Body of pancreas (tissue), 4 donors: ENCODE measurements at regions not wholly inside any gene's neighbourhood (a gene's known extent, or its start where the extent isn't known, plus 50 kb on each side); places are given as distances from the start of the nearest gene placed in this dataset.

Experiments used
- ATAC-seq: fragments of 150-250 bp; one replicate; pipeline ENCODE4 v1.9.1; 2016
- DNase-seq, 4 donors: peaks; one replicate each; pipeline ENCODE4 v3.0.0-alpha.2; 2019
- H3K27ac ChIP-seq, 4 donors: fragments of 200-600 bp; sonication (generic); 1 replicate in 3 of 4; 2 replicates in 1 of 4; pipeline versions ENCODE4 v1.5.1 to v1.6.1; 2016 to 2019; ENCODE audit warnings: mild to moderate bottlenecking in 1 of 4, mixed read lengths in 1 of 4, moderate library complexity in 1 of 4
- H3K27me3 ChIP-seq, 2 donors: fragments of 200-600 bp; sonication (generic); one replicate each; pipeline ENCODE4 v1.6.0; 2016; ENCODE audit warnings: mild to moderate bottlenecking in 1 of 2
- H3K36me3 ChIP-seq, 2 donors: fragments of 200-600 bp; sonication (generic); replicated peaks in 1 of 2; 2 replicates each; pipeline ENCODE4 v1.5.1; 2016; ENCODE audit warnings: low read depth in 2 of 2; ENCODE audit not compliant: insufficient read depth in 1 of 2
- H3K4me1 ChIP-seq: fragments of 200-600 bp; sonication (generic); one replicate; pipeline ENCODE4 v1.6.0; 2016
- H3K4me3 ChIP-seq, 2 donors: fragments of 200-600 bp; sonication (generic); 1 replicate in 1 of 2; 2 replicates in 1 of 2; pipeline ENCODE4 v1.5.1; 2016 to 2019
- H3K9me3 ChIP-seq, 3 donors: fragments of 200-600 bp; sonication (generic); 1 replicate in 2 of 3; 2 replicates in 1 of 3; pipeline ENCODE4 v1.5.1; 2016
- POLR2A ChIP-seq, 3 donors: fragments of 450-650 bp; IDR thresholded peaks; one replicate each; pipeline ENCODE4 v1.6.1; 2016; ENCODE audit warnings: antibody characterized with exemption in 3 of 3, mild to moderate bottlenecking in 2 of 3
- WGBS, 2 donors: methylation state at CpG; one replicate each; pipeline ENCODE4 v1.1.5; 2017; 5-methylcytosine and 5-hydroxymethylcytosine counted together
- intact Hi-C: fragments of 100-400 bp; cut with DNase I; formaldehyde crosslinking; loops from one replicate; pipeline ENCODE4 v1.15.1; 2023
- TF ChIP-seq, protein P1 (sequence below), 7 experiments: fragments of 450-650 bp in 4 of 7; fragments of 200-600 bp in 3 of 7; sonication (generic) in 3 of 7; IDR thresholded peaks; one replicate each; pipeline ENCODE4 v1.5.1; 2016 to 2019; ENCODE audit warnings: antibody characterized with exemption in 7 of 7

GRCh38 chr6:141026504-141026903, 1106.2 kb upstream of the GJE1 start:
- no peak for TF ChIP-seq POLR2A (IDR thresholded peaks at IDR 0.05)
- TF ChIP-seq, protein P1, sequence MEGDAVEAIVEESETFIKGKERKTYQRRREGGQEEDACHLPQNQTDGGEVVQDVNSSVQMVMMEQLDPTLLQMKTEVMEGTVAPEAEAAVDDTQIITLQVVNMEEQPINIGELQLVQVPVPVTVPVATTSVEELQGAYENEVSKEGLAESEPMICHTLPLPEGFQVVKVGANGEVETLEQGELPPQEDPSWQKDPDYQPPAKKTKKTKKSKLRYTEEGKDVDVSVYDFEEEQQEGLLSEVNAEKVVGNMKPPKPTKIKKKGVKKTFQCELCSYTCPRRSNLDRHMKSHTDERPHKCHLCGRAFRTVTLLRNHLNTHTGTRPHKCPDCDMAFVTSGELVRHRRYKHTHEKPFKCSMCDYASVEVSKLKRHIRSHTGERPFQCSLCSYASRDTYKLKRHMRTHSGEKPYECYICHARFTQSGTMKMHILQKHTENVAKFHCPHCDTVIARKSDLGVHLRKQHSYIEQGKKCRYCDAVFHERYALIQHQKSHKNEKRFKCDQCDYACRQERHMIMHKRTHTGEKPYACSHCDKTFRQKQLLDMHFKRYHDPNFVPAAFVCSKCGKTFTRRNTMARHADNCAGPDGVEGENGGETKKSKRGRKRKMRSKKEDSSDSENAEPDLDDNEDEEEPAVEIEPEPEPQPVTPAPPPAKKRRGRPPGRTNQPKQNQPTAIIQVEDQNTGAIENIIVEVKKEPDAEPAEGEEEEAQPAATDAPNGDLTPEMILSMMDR (IDR thresholded peaks at IDR 0.05) = no peak
- no peak overlapping the region for H3K4me3 ChIP-seq
- DNase-seq (peak; percentile 21 to 60 (median 52)), ATAC-seq (peak; percentile 98)
- no peaks in the 10 kb centered on the region for H3K9me3 ChIP-seq
- no peaks in the 10 kb centered on the region for H3K27me3 ChIP-seq
- H3K36me3 ChIP-seq = no peaks in the 10 kb centered on the region
- peaks cover 17% of the 10 kb centered on the region for H3K4me1 ChIP-seq
- WGBS, 2 donors = 4 to 15% methylated on average over 1 of the region's 1 CpG
- peak overlapping the region in 1 of 4 donors; percentile 9 for H3K27ac ChIP-seq
- intact Hi-C loops = no loop called here

- DNase-seq (no peak), ATAC-seq (no peak)
- Histone ChIP-seq H3K27me3 (no peaks in the 10 kb centered on the region), H3K4me3 (no peak overlapping the region), H3K9me3 (no peaks in the 10 kb centered on the region), H3K36me3 (no peaks in the 10 kb centered on the region), H3K4me1 (peaks cover 17% of the 10 kb centered on the region), H3K27ac (no peak overlapping the region)
- intact Hi-C loops = no loop called here
- TF ChIP-seq POLR2A (IDR thresholded peaks at IDR 0.05) = no peak
- TF ChIP-seq, protein P1 (IDR thresholded peaks at IDR 0.05) = no peak
- WGBS, 2 donors = 68 to 72% methylated on average over 2 of the region's 2 CpGs
Observed at GRCh38 chr6:141024526-141024925, 1108.2 kb upstream of the GJE1 start.

DNA sequence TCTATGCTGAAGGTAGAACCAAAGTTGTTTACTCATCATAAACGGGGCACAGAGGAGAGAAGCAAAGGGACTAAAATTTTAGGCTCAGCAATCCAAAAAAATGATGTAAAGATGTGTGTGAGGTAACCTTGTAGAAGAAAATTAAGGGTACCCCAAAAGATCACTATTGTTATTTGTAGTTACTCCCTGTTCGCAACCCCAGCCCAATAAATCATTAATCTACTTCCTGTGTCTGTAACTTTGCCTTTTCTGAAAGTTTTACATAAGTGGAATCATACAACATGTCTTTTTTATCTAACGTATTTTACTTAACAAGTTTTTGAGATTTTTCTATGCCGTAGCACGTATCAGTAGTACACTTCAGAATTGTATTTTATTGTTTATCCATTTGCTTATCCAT, 1114.8 kb upstream of the GJE1 start:
- Histone ChIP-seq H3K4me3 (no peak overlapping the region), H3K36me3 (no peaks in the 10 kb centered on the region), H3K27me3 (no peaks in the 10 kb centered on the region), H3K4me1 (no peaks in the 10 kb centered on the region), H3K27ac (no peak overlapping the region), H3K9me3 (no peaks in the 10 kb centered on the region)
- DNase-seq (no peak), ATAC-seq (no peak)
- WGBS, 2 donors = 64 to 74% methylated on average over 5 of the region's 5 CpGs
- TF ChIP-seq, protein P1 (IDR thresholded peaks at IDR 0.05) = no peak
- TF ChIP-seq POLR2A (IDR thresholded peaks at IDR 0.05) = no peak
- intact Hi-C loops = no loop called here

GRCh38 chr6:141000917-141001316, 1131.8 kb upstream of the GJE1 start:
- H3K36me3 ChIP-seq = no peaks in the 10 kb centered on the region
- WGBS, 2 donors = 44 to 56% methylated on average over 2 of the region's 2 CpGs
- no peak for TF ChIP-seq POLR2A (IDR thresholded peaks at IDR 0.05)
- TF ChIP-seq, protein P1 (IDR thresholded peaks at IDR 0.05) = no peak
- no peaks in the 10 kb centered on the region for H3K4me1 ChIP-seq
- no peaks in the 10 kb centered on the region for H3K27me3 ChIP-seq
- no peaks in the 10 kb centered on the region for H3K9me3 ChIP-seq
- DNase-seq (no peak), ATAC-seq (no peak)
- intact Hi-C loops = no loop called here
- no peak overlapping the region for H3K27ac ChIP-seq
- no peak overlapping the region for H3K4me3 ChIP-seq

DNA sequence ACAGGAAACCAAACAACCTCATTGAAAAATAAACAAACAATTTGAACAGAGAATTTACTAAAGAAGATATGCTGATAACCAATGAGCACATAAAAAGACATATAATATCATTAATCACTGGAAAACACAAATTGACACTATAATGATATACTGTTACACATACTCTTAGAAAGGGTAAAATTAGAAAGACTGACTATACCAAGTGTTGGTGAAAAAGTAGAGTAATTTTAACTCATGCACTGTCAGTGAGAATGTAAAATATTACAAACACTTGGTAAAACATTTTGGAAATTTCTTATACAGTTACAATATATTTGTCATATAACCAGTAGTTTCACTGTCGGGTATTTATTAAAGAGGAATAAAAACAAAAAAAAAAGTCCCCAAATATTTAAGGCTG, 1139.2 kb upstream of the GJE1 start:
- 73 to 86% methylated on average over 1 of the region's 1 CpG for WGBS, 2 donors
- intact Hi-C loops = no loop called here
- no peaks in the 10 kb centered on the region for H3K36me3 ChIP-seq
- H3K27ac ChIP-seq = no peak overlapping the region
- H3K27me3 ChIP-seq = no peaks in the 10 kb centered on the region
- no peak for ATAC-seq
- DNase-seq = no peak
- no peaks in the 10 kb centered on the region for H3K9me3 ChIP-seq
- TF ChIP-seq POLR2A (IDR thresholded peaks at IDR 0.05) = no peak
- TF ChIP-seq, protein P1 (IDR thresholded peaks at IDR 0.05) = no peak
- no peaks in the 10 kb centered on the region for H3K4me1 ChIP-seq
- H3K4me3 ChIP-seq = no peak overlapping the region
